Right cardiac atrium (tissue), 5 donors: ENCODE measurements at regions not wholly inside any gene's neighbourhood (a gene's known extent, or its start where the extent isn't known, plus 50 kb on each side); places are given as distances from the start of the nearest gene placed in this dataset.

Experiments used
- ATAC-seq, 2 donors: fragments of 200-7000 bp; cut with Tn5 transposase; one replicate each; pipeline versions ENCODE4 v1.8.0 to v1.9.1; 2020; ENCODE audit warnings: moderate library complexity in 2 of 2, mild to moderate bottlenecking in 1 of 2
- DNase-seq, 3 donors: peaks; one replicate each; pipeline ENCODE4 v3.0.0-alpha.2; 2020
- H3K27ac ChIP-seq: one replicate; pipeline ENCODE4 v1.5.1; 2013; ENCODE audit warnings: mild to moderate bottlenecking, low read length, control low read depth, moderate library complexity
- H3K27me3 ChIP-seq: one replicate; pipeline ENCODE4 v1.6.1; 2013; ENCODE audit not compliant: control insufficient read depth, insufficient read depth
- H3K4me1 ChIP-seq: one replicate; pipeline ENCODE4 v1.6.1; 2013; ENCODE audit warnings: low read length; ENCODE audit not compliant: control insufficient read depth, insufficient read depth
- H3K4me3 ChIP-seq: one replicate; pipeline ENCODE4 v1.5.1; 2013; ENCODE audit warnings: low read length, control low read depth
- H3K9me3 ChIP-seq: one replicate; pipeline ENCODE4 v1.6.1; 2013; ENCODE audit warnings: low read length; ENCODE audit not compliant: control insufficient read depth
- WGBS: extraction: QIAGEN DNeasy Blood & Tissue Kit; methylation state at CpG from one replicate; pipeline ENCODE4 v1.1.7; 2013; 5-methylcytosine and 5-hydroxymethylcytosine counted together
- intact Hi-C, 4 donors: fragments of 100-400 bp; cut with DNase I; formaldehyde crosslinking; loops; one replicate each; pipeline versions ENCODE4 v1.11.0 to v1.14.0; 2022 to 2023
- donor health status: healthy with polysubstance abuse.
- donor health status: DM: no; HTN: yes; CAD: no.
- donor health status: DM: no; HTN: no; CAD: no.
- donor health status: DM: no; HTN: yes; CAD: no; lungs with severe emphysema.
- donor health status: DM: yes; HTN: yes; CAD: no.

GRCh38 chr3:175988401-175988800 is 1129.3 kb downstream of the NAALADL2 start:
- 56% methylated on average over 1 of the region's 1 CpG for WGBS
- ATAC-seq = no peak
- no peaks in the 10 kb centered on the region for H3K4me1 ChIP-seq

GRCh38 chr3:175985781-175986180 is 1126.6 kb downstream of the NAALADL2 start:
- 48% methylated on average over 1 of the region's 1 CpG for WGBS

More at GRCh38 chr3:175988401-175988800, 1129.3 kb downstream of the NAALADL2 start:
- Histone ChIP-seq H3K4me3 (no peak overlapping the region), H3K27ac (no peak overlapping the region), H3K9me3 (peaks cover 2% of the 10 kb centered on the region), H3K27me3 (no peaks in the 10 kb centered on the region)
- no peak for DNase-seq
- intact Hi-C loops = no loop called here

GRCh38 chr3:175983379-175983778 is 1124.2 kb downstream of the NAALADL2 start:
- no peak overlapping the region for H3K4me3 ChIP-seq
- no peaks in the 10 kb centered on the region for H3K4me1 ChIP-seq
- ATAC-seq (no peak), DNase-seq (no peak)
- H3K27me3 ChIP-seq = no peaks in the 10 kb centered on the region
- WGBS = 75% methylated on average over 1 of the region's 1 CpG
- H3K9me3 ChIP-seq = peaks cover 2% of the 10 kb centered on the region
- intact Hi-C loops = no loop called here
- H3K27ac ChIP-seq = no peak overlapping the region

More at GRCh38 chr3:175985781-175986180, 1126.6 kb downstream of the NAALADL2 start:
- intact Hi-C loops = no loop called here
- DNase-seq = no peak
- H3K4me3 ChIP-seq = no peak overlapping the region
- peaks cover 2% of the 10 kb centered on the region for H3K9me3 ChIP-seq
- H3K27me3 ChIP-seq = no peaks in the 10 kb centered on the region
- ATAC-seq = no peak
- no peak overlapping the region for H3K27ac ChIP-seq
- no peaks in the 10 kb centered on the region for H3K4me1 ChIP-seq

- Histone ChIP-seq H3K27ac (no peak overlapping the region), H3K9me3 (no peaks in the 10 kb centered on the region), H3K4me3 (no peak overlapping the region), H3K27me3 (no peaks in the 10 kb centered on the region), H3K4me1 (no peaks in the 10 kb centered on the region)
- intact Hi-C loops = no loop called here
- DNase-seq = no peak
- WGBS = 52% methylated on average over 2 of the region's 2 CpGs
- no peak for ATAC-seq
Measured at GRCh38 chr3:175980486-175981090, 1121.5 kb downstream of the NAALADL2 start.

- WGBS = 95% methylated on average over 32 of the region's 32 CpGs
- intact Hi-C loops = no loop called here
- Histone ChIP-seq H3K4me1 (no peaks in the 10 kb centered on the region), H3K4me3 (no peak overlapping the region), H3K9me3 (no peaks in the 10 kb centered on the region), H3K27me3 (no peaks in the 10 kb centered on the region), H3K27ac (no peak overlapping the region)
- DNase-seq (peak in 2 of 3 donors; percentile 32 to 35), ATAC-seq (no peak)
Measured at GRCh38 chr3:175977968-175978752, 1119.0 kb downstream of the NAALADL2 start.

GRCh38 chr3:175969456-175969855 is 1110.3 kb downstream of the NAALADL2 start:
- H3K27me3 ChIP-seq = no peaks in the 10 kb centered on the region
- intact Hi-C loops = no loop called here
- no peak overlapping the region for H3K4me3 ChIP-seq
- H3K27ac ChIP-seq = no peak overlapping the region
- no peaks in the 10 kb centered on the region for H3K9me3 ChIP-seq
- ATAC-seq = no peak
- DNase-seq = no peak
- WGBS = 83% methylated on average over 3 of the region's 3 CpGs
- H3K4me1 ChIP-seq = no peaks in the 10 kb centered on the region

- WGBS = 45% methylated on average over 1 of the region's 1 CpG
- DNase-seq (no peak), ATAC-seq (no peak)
- no peaks in the 10 kb centered on the region for H3K4me1 ChIP-seq
- no peak overlapping the region for H3K27ac ChIP-seq
- intact Hi-C loops = no loop called here
- H3K27me3 ChIP-seq = no peaks in the 10 kb centered on the region
- no peaks in the 10 kb centered on the region for H3K9me3 ChIP-seq
- no peak overlapping the region for H3K4me3 ChIP-seq
Measured at GRCh38 chr3:175965036-175965435, 1105.9 kb downstream of the NAALADL2 start.

GRCh38 chr3:175957427-175957826 is 1098.3 kb downstream of the NAALADL2 start:
- no peak for DNase-seq
- Histone ChIP-seq H3K4me3 (no peak overlapping the region), H3K4me1 (no peaks in the 10 kb centered on the region), H3K27ac (no peak overlapping the region), H3K27me3 (no peaks in the 10 kb centered on the region), H3K9me3 (no peaks in the 10 kb centered on the region)
- intact Hi-C loops = no loop called here
- WGBS = 52% methylated on average over 1 of the region's 1 CpG
- ATAC-seq = no peak

GRCh38 chr3:175956964-175957363 is 1097.8 kb downstream of the NAALADL2 start:
- WGBS = 70% methylated on average over 3 of the region's 3 CpGs
- H3K27me3 ChIP-seq = no peaks in the 10 kb centered on the region
- no peaks in the 10 kb centered on the region for H3K4me1 ChIP-seq
- no peak overlapping the region for H3K4me3 ChIP-seq
- DNase-seq (no peak), ATAC-seq (no peak)
- H3K9me3 ChIP-seq = no peaks in the 10 kb centered on the region
- H3K27ac ChIP-seq = no peak overlapping the region
- intact Hi-C loops = no loop called here

- H3K27me3 ChIP-seq = no peaks in the 10 kb centered on the region
- 61% methylated on average over 4 of the region's 4 CpGs for WGBS
- intact Hi-C loops = no loop called here
- H3K4me1 ChIP-seq = no peaks in the 10 kb centered on the region
- DNase-seq (no peak), ATAC-seq (no peak)
- H3K9me3 ChIP-seq = no peaks in the 10 kb centered on the region
- no peak overlapping the region for H3K4me3 ChIP-seq
- H3K27ac ChIP-seq = no peak overlapping the region
Measured at GRCh38 chr3:175951047-175951694, 1092.0 kb downstream of the NAALADL2 start.

GRCh38 chr3:175948041-175948440 is 1088.9 kb downstream of the NAALADL2 start:
- Histone ChIP-seq H3K4me3 (no peak overlapping the region), H3K27ac (no peak overlapping the region), H3K27me3 (no peaks in the 10 kb centered on the region), H3K4me1 (no peaks in the 10 kb centered on the region), H3K9me3 (no peaks in the 10 kb centered on the region)
- WGBS = 84% methylated on average over 3 of the region's 3 CpGs
- DNase-seq (no peak), ATAC-seq (no peak)
- intact Hi-C loops = no loop called here
